ENCODE measurements at regions not wholly inside any gene's neighbourhood (a gene's known extent, or its start where the extent isn't known, plus 50 kb on each side); places are given as distances from the start of the nearest gene placed in this dataset.

- H3K27me3 ChIP-seq, result peaks cover 4% of the 10 kb centered on the region
- H3K9me3 ChIP-seq, result no peaks in the 10 kb centered on the region
- no peak overlapping the region for H3K4me3 ChIP-seq
- no peak overlapping the region for H3K27ac ChIP-seq
- DNase-seq, result no peak
- no peaks in the 10 kb centered on the region for H3K4me1 ChIP-seq
- H3K36me3 ChIP-seq, result no peaks in the 10 kb centered on the region
- TF ChIP-seq CTCF (IDR thresholded peaks at IDR 0.05), result no peak
- ATAC-seq, result no peak
- intact Hi-C loops (cut with DNase I), result no loop called here
These were observed 249.9 kb downstream of the PTBP2 start for GRCh38 chr1:96971439-96971838.

- TF ChIP-seq CTCF (IDR thresholded peaks at IDR 0.05), result no peak
- H3K36me3 ChIP-seq, result no peaks in the 10 kb centered on the region
- no peak overlapping the region for H3K27ac ChIP-seq
- intact Hi-C loops (cut with DNase I), result no loop called here
- H3K4me1 ChIP-seq, result no peaks in the 10 kb centered on the region
- H3K4me3 ChIP-seq, result no peak overlapping the region
- no peaks in the 10 kb centered on the region for H3K9me3 ChIP-seq
- H3K27me3 ChIP-seq, result peaks cover 4% of the 10 kb centered on the region
- ATAC-seq (no peak), DNase-seq (no peak)
These were observed 250.4 kb downstream of the PTBP2 start for GRCh38 chr1:96971849-96972602.

- Histone ChIP-seq H3K27ac (no peak overlapping the region), H3K4me1 (no peaks in the 10 kb centered on the region), H3K4me3 (no peak overlapping the region), H3K27me3 (no peaks in the 10 kb centered on the region), H3K9me3 (no peaks in the 10 kb centered on the region), H3K36me3 (no peaks in the 10 kb centered on the region)
- no peak for TF ChIP-seq CTCF (IDR thresholded peaks at IDR 0.05)
- ATAC-seq (no peak), DNase-seq (no peak)
- intact Hi-C loops (cut with DNase I), result no loop called here
These were observed 252.0 kb downstream of the PTBP2 start for GRCh38 chr1:96973605-96974004.

- no peak for DNase-seq
- no peak overlapping the region for H3K4me3 ChIP-seq
- TF ChIP-seq CTCF (IDR thresholded peaks at IDR 0.05), result no peak
These were observed 256.9 kb downstream of the PTBP2 start for GRCh38 chr1:96978444-96978843.

GRCh38 chr1:96978901-96979300 lies 257.3 kb downstream of the PTBP2 start:
- no peaks in the 10 kb centered on the region for H3K36me3 ChIP-seq
- intact Hi-C loops (cut with DNase I), result no loop called here
- DNase-seq, result no peak
- no peaks in the 10 kb centered on the region for H3K4me1 ChIP-seq
- no peak for ATAC-seq
- H3K27me3 ChIP-seq, result no peaks in the 10 kb centered on the region
- no peak for TF ChIP-seq CTCF (IDR thresholded peaks at IDR 0.05)
- no peaks in the 10 kb centered on the region for H3K9me3 ChIP-seq
- H3K27ac ChIP-seq, result no peak overlapping the region
- H3K4me3 ChIP-seq, result no peak overlapping the region

More at GRCh38 chr1:96978444-96978843, 256.9 kb downstream of the PTBP2 start:
- no peak for ATAC-seq
- Histone ChIP-seq H3K4me1 (no peaks in the 10 kb centered on the region), H3K27me3 (no peaks in the 10 kb centered on the region), H3K27ac (no peak overlapping the region), H3K9me3 (no peaks in the 10 kb centered on the region), H3K36me3 (no peaks in the 10 kb centered on the region)
- intact Hi-C loops (cut with DNase I), result no loop called here

Measured in upper lobe of right lung (tissue), 1 donor.